ENCODE measurements at regions not wholly inside any gene's neighbourhood (a gene's known extent, or its start where the extent isn't known, plus 50 kb on each side); places are given as distances from the start of the nearest gene placed in this dataset.
"Not testable (repeated sequence)": the region's sequence is repeated elsewhere in the genome, so short reads cannot be mapped to it uniquely, and the experiment has no call there.

GRCh38 chr15:45812200-45812599 is 177.4 kb downstream of the SQOR start:
- DNase-seq: no peak

- DNase-seq: not testable (repeated sequence)
These were observed 182.7 kb downstream of the SQOR start for GRCh38 chr15:45817578-45817977.

GRCh38 chr15:45821390-45821789 is 186.6 kb downstream of the SQOR start:
- DNase-seq: no peak

- DNase-seq: not testable (repeated sequence)
These were observed 188.1 kb downstream of the SQOR start for GRCh38 chr15:45822968-45823367.

- DNase-seq: no peak
These were observed 192.4 kb downstream of the SQOR start for GRCh38 chr15:45827275-45827674.

- DNase-seq: no peak
These were observed 192.9 kb downstream of the SQOR start for GRCh38 chr15:45827766-45828165.

- DNase-seq: peak; percentile 64
These were observed 194.7 kb downstream of the SQOR start for GRCh38 chr15:45829336-45830153.

DNA sequence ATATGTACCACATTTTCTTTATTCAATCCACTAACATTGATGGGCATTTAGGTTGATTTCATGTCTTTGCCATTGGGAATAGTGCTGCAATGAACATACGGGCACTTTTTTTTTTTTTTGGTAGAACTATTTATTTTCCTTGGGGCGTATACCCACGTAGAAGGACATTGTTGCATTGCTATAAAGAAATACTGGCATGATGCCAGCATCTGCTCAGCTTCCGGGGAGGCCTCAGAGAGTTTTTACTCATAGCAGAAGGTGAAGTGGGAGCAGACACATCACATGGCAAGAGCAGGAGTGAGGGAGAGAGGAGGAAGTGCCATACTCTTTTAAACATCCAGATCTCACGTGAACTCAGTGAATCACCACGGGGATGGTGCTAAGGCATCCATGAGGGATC is 197.0 kb downstream of the SQOR start:
- DNase-seq: no peak

GRCh38 chr15:45834622-45835021 is 199.8 kb downstream of the SQOR start:
- DNase-seq: no peak

- no peak for DNase-seq
These were observed 207.3 kb downstream of the SQOR start for GRCh38 chr15:45842151-45842550.

DNA sequence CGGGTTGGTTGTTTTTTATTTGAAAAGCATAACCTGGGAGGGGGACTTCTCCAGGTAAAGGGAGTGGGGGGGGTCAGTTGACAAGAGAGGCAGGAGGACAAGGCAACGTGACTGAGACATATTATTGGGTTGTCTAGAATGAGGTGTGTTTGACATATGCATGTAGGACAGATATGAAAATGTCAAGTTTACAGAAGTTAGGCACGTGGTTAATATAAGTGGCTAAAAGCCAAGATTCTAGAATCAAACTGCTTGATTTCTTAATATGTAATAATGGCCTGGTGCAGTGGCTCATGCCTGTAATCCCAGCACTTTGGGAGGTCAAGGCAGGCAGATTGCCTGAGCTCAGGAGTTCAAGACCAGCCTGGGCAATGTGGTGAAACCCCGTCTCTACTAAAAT is 212.8 kb downstream of the SQOR start:
- no peak for DNase-seq

DNA sequence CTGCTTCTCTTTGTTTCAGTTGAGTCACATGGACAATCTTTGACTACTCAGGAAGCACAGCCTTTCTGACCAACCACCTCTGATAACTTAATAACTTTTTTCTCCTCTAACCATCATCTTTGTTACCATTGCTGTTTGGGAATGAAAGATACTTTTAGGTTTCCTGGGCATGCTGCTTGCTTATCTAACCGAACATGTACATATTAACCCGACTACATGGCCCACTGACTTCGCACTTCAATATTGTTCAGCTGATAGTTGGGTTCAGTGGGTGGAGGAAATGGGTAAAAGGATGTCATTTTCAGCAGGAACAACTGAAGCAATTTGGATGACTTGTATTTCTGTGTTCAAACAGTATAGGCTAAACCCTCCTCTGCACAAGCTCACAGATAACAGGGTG is 214.3 kb downstream of the SQOR start:
- no peak for DNase-seq

DNA sequence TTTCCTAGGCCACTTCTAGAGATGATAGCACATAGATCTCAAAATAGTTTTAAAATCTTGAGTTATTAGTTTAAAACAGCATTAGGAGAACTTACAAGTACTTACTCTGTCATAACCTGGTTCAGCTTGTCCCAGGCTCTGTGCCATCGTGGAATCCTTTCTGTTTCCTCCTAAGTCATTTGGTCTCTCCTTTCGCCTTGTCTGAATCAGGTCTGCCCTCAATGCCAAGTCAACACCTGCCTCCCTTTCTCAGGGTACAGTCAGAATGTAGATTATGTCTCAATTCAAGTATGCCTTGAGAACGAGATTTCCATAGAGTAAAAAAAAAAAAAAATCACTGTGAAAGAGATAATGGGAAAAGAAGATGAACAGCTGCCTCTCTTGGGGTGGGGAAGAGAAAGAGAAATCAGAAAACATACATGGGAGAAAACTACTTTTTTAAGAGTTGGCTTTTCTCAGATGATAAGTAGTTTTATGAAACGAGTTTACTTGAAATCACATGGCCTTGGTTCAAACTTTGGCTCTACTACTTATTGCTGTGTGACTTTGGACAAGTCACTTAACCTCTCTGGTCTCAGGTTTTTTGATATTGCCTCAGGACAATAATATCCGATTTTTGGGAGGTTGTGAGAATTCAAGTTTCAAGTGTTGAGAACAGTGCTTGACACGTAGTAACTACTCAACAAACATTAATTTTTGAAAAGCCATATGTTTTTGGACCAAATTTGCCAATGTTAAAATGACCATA is 219.8 kb downstream of the SQOR start:
- no peak for DNase-seq

GRCh38 chr15:45855210-45855906 is 220.5 kb downstream of the SQOR start:
- DNase-seq: peak; percentile 39

GRCh38 chr15:45855907-45856579 is 221.2 kb downstream of the SQOR start:
- peak; percentile 33 for DNase-seq

GRCh38 chr15:45857291-45857690 is 222.5 kb downstream of the SQOR start:
- DNase-seq: no peak

DNA sequence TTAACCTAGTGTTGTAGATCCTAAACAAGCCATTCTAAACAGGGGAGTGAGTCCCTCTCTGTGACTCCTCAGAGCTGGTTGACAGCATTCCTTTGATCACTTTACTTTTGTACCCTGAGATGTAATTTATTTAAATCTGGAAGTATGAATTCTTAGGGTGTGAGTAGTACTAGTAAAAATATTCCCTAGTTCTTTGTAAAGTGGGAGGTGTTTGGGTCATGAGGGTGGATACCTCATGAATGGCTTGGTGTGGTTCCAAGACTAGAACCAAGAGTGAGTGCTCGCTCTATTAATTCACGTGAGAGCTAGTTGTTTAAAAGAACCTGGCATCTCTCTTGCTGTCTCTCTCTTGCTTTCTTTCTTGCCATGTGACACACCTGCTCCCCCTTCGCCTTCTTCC is 223.7 kb downstream of the SQOR start:
- DNase-seq: no peak

- DNase-seq: no peak
These were observed 227.2 kb downstream of the SQOR start for GRCh38 chr15:45862034-45862433.

DNA sequence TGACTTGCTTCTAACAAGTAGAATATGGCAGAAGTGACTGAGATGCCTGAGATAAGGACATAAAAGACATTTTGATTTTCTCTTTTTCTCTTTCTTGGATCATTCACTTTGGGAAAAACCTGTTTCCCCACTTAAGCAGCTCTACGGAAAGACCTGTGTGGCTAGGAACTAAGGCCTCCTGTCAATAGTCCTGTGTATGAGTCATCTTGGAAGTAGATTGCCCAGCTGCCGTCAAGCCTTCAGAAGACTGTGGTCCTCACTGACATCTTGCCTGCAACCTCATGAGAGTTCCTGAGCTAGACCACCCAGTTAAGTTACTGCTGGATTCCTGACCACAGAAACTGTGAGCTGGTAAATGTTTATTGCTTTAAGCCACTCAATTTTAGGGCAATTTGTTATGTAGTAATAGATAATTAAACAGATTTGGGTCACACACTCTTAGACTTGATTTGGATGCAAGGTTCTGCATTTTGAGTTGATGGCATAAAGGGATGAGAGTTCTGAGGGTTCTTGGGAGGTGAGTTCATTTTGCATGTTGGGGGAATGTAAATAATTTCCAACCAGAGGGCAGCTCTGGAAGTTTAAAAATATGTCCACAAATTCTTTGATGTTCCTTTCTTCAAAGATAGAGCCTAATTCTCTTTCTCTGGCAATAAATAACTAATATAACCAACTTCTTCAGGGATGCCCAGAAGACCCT is 229.2 kb downstream of the SQOR start:
- no peak for DNase-seq

GRCh38 chr15:45866616-45867015 is 231.8 kb downstream of the SQOR start:
- no peak for DNase-seq

- no peak for DNase-seq
These were observed 232.5 kb downstream of the SQOR start for GRCh38 chr15:45867281-45867680.

- no peak for DNase-seq
These were observed 233.4 kb downstream of the SQOR start for GRCh38 chr15:45868109-45868691.
